ENCODE measurements at regions not wholly inside any gene's neighbourhood (a gene's known extent, or its start where the extent isn't known, plus 50 kb on each side); places are given as distances from the start of the nearest gene placed in this dataset.

DNA sequence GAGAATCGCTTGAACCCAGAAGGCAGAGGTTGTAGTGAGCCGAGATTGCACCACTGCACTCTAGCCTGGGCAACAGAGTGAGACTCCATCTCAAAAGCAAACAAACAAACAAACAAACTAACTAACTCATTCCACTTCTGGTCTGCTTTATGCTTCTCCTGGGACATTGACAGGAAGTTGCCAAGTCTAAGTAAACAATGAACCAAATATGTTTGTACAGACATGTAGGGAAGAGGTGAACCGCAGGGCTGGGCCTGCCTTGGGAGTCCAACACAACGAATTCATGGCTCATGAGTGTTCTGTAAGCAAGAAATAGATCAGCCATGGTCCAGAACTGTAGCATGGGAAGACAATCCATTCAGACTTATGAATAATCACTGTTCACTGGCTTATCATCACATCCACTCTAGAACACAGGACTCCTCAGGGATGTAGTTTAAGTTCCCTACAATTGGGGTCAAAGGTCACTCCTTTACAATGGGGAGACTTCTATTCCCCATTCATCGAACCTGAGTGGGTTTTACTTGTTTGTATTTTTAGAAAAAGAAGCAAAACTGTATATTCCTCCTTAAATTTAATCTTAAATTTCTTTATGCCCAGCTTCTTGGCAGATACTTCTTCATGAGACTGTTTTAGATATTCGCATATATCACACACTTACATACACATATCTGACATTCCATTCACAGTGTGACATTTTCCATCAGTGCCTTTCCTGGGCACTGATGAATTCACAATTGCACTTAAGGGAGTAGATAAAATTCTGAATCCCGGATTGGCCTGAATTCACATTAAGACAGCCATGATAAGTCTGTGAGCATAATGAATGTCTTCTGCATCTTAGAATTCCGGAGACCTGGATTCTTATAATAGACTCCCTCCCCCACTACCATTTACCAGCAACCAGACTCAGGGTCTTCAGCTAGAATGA lies 159.1 kb upstream of the EEPD1 start:
- TF ChIP-seq EZH2 (IDR thresholded peaks at IDR 0.05; ENCODE audit: low read length, missing control alignments), result no peak
- TF ChIP-seq, protein P1, sequence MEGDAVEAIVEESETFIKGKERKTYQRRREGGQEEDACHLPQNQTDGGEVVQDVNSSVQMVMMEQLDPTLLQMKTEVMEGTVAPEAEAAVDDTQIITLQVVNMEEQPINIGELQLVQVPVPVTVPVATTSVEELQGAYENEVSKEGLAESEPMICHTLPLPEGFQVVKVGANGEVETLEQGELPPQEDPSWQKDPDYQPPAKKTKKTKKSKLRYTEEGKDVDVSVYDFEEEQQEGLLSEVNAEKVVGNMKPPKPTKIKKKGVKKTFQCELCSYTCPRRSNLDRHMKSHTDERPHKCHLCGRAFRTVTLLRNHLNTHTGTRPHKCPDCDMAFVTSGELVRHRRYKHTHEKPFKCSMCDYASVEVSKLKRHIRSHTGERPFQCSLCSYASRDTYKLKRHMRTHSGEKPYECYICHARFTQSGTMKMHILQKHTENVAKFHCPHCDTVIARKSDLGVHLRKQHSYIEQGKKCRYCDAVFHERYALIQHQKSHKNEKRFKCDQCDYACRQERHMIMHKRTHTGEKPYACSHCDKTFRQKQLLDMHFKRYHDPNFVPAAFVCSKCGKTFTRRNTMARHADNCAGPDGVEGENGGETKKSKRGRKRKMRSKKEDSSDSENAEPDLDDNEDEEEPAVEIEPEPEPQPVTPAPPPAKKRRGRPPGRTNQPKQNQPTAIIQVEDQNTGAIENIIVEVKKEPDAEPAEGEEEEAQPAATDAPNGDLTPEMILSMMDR (conservative IDR thresholded peaks at IDR 0.05 in 1 of 2, IDR thresholded peaks at IDR 0.05 in 1 of 2; ENCODE audit: low read depth in 1 of 2, low read length in 2 of 2), result no peak
